Ishikawa (cell line): ENCODE measurements at regions not wholly inside any gene's neighbourhood (a gene's known extent, or its start where the extent isn't known, plus 50 kb on each side); places are given as distances from the start of the nearest gene placed in this dataset.

ENCODE experiments used
- CEBPB ChIP-seq: IDR thresholded peaks from 2 replicates; pipeline ENCODE4 v1.6.1; 2012
- EGR1 ChIP-seq: IDR thresholded peaks from 2 replicates; pipeline ENCODE4 v1.6.1; 2012
- EP300 ChIP-seq: IDR thresholded peaks from 2 replicates; pipeline ENCODE4 v1.6.1; 2012; ENCODE audit warnings: borderline replicate concordance
- MAX ChIP-seq: IDR thresholded peaks from 2 replicates; pipeline ENCODE4 v1.6.1; 2012
- REST ChIP-seq: IDR thresholded peaks from 2 replicates; pipeline ENCODE4 v1.6.1; 2012; ENCODE audit warnings: low read depth, mild to moderate bottlenecking
- TAF1 ChIP-seq: IDR thresholded peaks from 2 replicates; pipeline ENCODE4 v1.6.1; 2012; ENCODE audit warnings: low read depth, mild to moderate bottlenecking
- YY1 ChIP-seq: IDR thresholded peaks from 2 replicates; pipeline ENCODE4 v1.6.1; 2012; ENCODE audit warnings: low read depth

DNA sequence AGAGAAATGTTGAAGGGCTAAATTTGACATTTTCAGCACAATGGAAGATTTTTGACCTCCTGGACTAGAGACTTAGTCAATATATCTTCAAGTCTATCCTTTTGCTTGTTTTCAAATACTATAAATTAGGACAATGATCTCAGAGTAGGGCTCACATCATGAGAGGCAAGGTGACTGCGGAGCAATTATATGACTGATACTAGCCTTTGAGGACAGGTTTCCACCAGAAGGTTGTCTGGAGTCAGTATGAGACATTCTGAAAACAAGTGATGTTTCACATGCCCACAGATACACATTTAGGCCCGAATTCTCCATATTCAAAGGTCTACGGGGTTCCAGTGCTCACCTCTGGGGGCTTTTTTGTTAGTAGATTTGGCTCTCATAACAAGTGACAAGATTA lies 142.3 kb upstream of the SAMSN1 start:
- TF ChIP-seq REST (no peak), TAF1 (no peak), EP300 (no peak), MAX (no peak), EGR1 (no peak), CEBPB (no peak), YY1 (no peak)
